WTC11 (cell line): ENCODE measurements at regions not wholly inside any gene's neighbourhood (a gene's known extent, or its start where the extent isn't known, plus 50 kb on each side); places are given as distances from the start of the nearest gene placed in this dataset.

Source experiments
- ATAC-seq: fragments of 200-7000 bp; cut with Tn5 transposase; 2 replicates; pipeline ENCODE4 v1.10.0; 2021; ENCODE audit warnings: mild to moderate bottlenecking, moderate library complexity
- CTCF ChIA-PET: fragments of 300-600 bp; sonication (Branson Sonifier 250); formaldehyde crosslinking; loops from one replicate; lab custom pipeline; 2021; ENCODE audit warnings: antibody characterized with exemption; lab: Charles Lee
- POLR2A ChIA-PET: fragments of 350-600 bp; sonication (Branson Sonifier 250); formaldehyde crosslinking; loops from one replicate; lab custom pipeline; 2021; ENCODE audit warnings: antibody characterized with exemption; lab: Charles Lee
- DNase-seq: peaks from one replicate; pipeline ENCODE4 v3.0.0; 2021; ENCODE audit warnings: low spot score
- H3K27ac Mint-ChIP-seq: 2 replicates; pipeline ENCODE4 v1.8.0; 2021; ENCODE audit warnings: mixed read lengths
- H3K27me3 Mint-ChIP-seq: 2 replicates; pipeline ENCODE4 v1.8.0; 2021; ENCODE audit warnings: low read depth, mild to moderate bottlenecking, moderate library complexity, mixed read lengths
- H3K36me3 Mint-ChIP-seq: 2 replicates; pipeline ENCODE4 v1.8.0; 2021; ENCODE audit warnings: mixed read lengths
- H3K4me1 Mint-ChIP-seq: 2 replicates; pipeline ENCODE4 v1.8.0; 2022; ENCODE audit warnings: mixed read lengths
- H3K4me3 Mint-ChIP-seq: 2 replicates; pipeline ENCODE4 v1.8.0; 2021; ENCODE audit warnings: mild to moderate bottlenecking, moderate library complexity, mixed read lengths
- H3K9me3 Mint-ChIP-seq: 2 replicates; pipeline ENCODE4 v1.8.0; 2021; ENCODE audit warnings: mixed read lengths
- E2F4 ChIP-seq: sonication (generic); formaldehyde crosslinking; IDR thresholded peaks from 2 replicates; pipeline ENCODE4 v1.8.1; 2022; ENCODE audit warnings: low read depth, mild to moderate bottlenecking, moderate library complexity, missing genetic modification reagents, borderline replicate concordance
- ELF4 ChIP-seq: sonication (generic); formaldehyde crosslinking; IDR thresholded peaks from 2 replicates; pipeline ENCODE4 v1.8.1; 2022; ENCODE audit warnings: low read depth, mild to moderate bottlenecking, moderate library complexity, missing genetic modification reagents
- GABPB1 ChIP-seq: sonication (generic); formaldehyde crosslinking; IDR thresholded peaks from 2 replicates; pipeline ENCODE4 v1.8.1; 2023; ENCODE audit warnings: mild to moderate bottlenecking, missing genetic modification reagents
- HMGA2 ChIP-seq: fragments of 250-450 bp; sonication (Bioruptor Pico); IDR thresholded peaks from 2 replicates; pipeline ENCODE4 v1.4.0; 2021; ENCODE audit warnings: mild to moderate bottlenecking, moderate library complexity
- JUN ChIP-seq: sonication (generic); formaldehyde crosslinking; IDR thresholded peaks from 2 replicates; pipeline ENCODE4 v1.8.0; 2023; ENCODE audit warnings: mild to moderate bottlenecking, missing genetic modification reagents
- NFE2L1 ChIP-seq: sonication (generic); formaldehyde crosslinking; IDR thresholded peaks from 2 replicates; pipeline ENCODE4 v1.8.1; 2023; ENCODE audit warnings: missing genetic modification reagents
- NFYB ChIP-seq: sonication (generic); formaldehyde crosslinking; conservative IDR thresholded peaks from 2 replicates; pipeline ENCODE4 v1.8.0; 2022; ENCODE audit warnings: low read depth, missing genetic modification reagents
- NR2C2 ChIP-seq: sonication (generic); formaldehyde crosslinking; IDR thresholded peaks from 2 replicates; pipeline ENCODE4 v1.8.0; 2022; ENCODE audit warnings: mild to moderate bottlenecking, missing genetic modification reagents
- PREB ChIP-seq: sonication (generic); formaldehyde crosslinking; IDR thresholded peaks from 2 replicates; pipeline ENCODE4 v1.8.1; 2022; ENCODE audit warnings: mild to moderate bottlenecking, missing genetic modification reagents, moderate library complexity, borderline replicate concordance
- STAT6 ChIP-seq: sonication (generic); formaldehyde crosslinking; conservative IDR thresholded peaks from 2 replicates; pipeline ENCODE4 v1.8.1; 2023; ENCODE audit warnings: mild to moderate bottlenecking, low read depth, missing genetic modification reagents, moderate library complexity
- TEAD4 ChIP-seq: sonication (generic); formaldehyde crosslinking; IDR thresholded peaks from 2 replicates; pipeline ENCODE4 v1.8.0; 2022; ENCODE audit warnings: mild to moderate bottlenecking, missing genetic modification reagents
- TP53 ChIP-seq: sonication (generic); formaldehyde crosslinking; IDR thresholded peaks from 2 replicates; pipeline ENCODE4 v1.8.1; 2023; ENCODE audit warnings: mild to moderate bottlenecking, missing genetic modification reagents
- ZBTB21 ChIP-seq: sonication (generic); formaldehyde crosslinking; IDR thresholded peaks from 2 replicates; pipeline ENCODE4 v1.8.1; 2023; ENCODE audit warnings: mild to moderate bottlenecking, missing genetic modification reagents, borderline replicate concordance

GRCh38 chr22:48567213-48567975 lies 1260.3 kb downstream of the BRD1 start:
- ATAC-seq, result no peak
- CTCF ChIA-PET, result interaction anchor here (1.3 kb wide), 1 partner anchor 10 kb away, joined by 5 read pairs; no protein-coding TSS in a partner anchor

GRCh38 chr22:48566741-48567140 lies 1260.9 kb downstream of the BRD1 start:
- Mint-ChIP-seq H3K4me3 (no peak overlapping the region), H3K27me3 (peaks cover 8% of the 10 kb centered on the region; the same call in 1 of the 2 replicates), H3K36me3 (peaks cover 18% of the 10 kb centered on the region), H3K4me1 (no peaks in the 10 kb centered on the region), H3K27ac (no peak overlapping the region), H3K9me3 (peaks cover 17% of the 10 kb centered on the region)
- ChIA-PET CTCF (no interaction called here), POLR2A (interaction anchor here (0.6 kb wide), 1 partner anchor 64 kb away, joined by 3 read pairs; no protein-coding TSS in a partner anchor)
- no peak for ATAC-seq
- no peak for DNase-seq
- TF ChIP-seq ELF4 (CRISPR knock-in tag) (no peak), STAT6 (CRISPR knock-in tag) (no peak), JUN (CRISPR knock-in tag) (no peak), NR2C2 (no peak), GABPB1 (CRISPR knock-in tag) (no peak), ZBTB21 (CRISPR knock-in tag) (no peak), NFE2L1 (CRISPR knock-in tag) (no peak), PREB (CRISPR knock-in tag) (no peak), TEAD4 (CRISPR knock-in tag) (no peak), HMGA2 (CRISPR knock-in tag) (no peak)
- TF ChIP-seq, all 79 proteins: peak for 0

More at GRCh38 chr22:48567213-48567975, 1260.3 kb downstream of the BRD1 start:
- Mint-ChIP-seq H3K36me3 (peaks cover 23% of the 10 kb centered on the region), H3K4me3 (no peak overlapping the region), H3K27ac (no peak overlapping the region), H3K4me1 (no peaks in the 10 kb centered on the region), H3K27me3 (peaks cover 12% of the 10 kb centered on the region; the same call in 1 of the 2 replicates), H3K9me3 (peaks cover 21% of the 10 kb centered on the region)
- POLR2A ChIA-PET, result no interaction called here
- no peak for TF ChIP-seq NFYB (CRISPR knock-in tag)
- no peak for DNase-seq

GRCh38 chr22:48565901-48566501 lies 1261.7 kb downstream of the BRD1 start:
- H3K4me3 Mint-ChIP-seq, result no peak overlapping the region
- H3K36me3 Mint-ChIP-seq, result peaks cover 13% of the 10 kb centered on the region
- no peak for TF ChIP-seq TP53 (CRISPR knock-in tag)
- TF ChIP-seq E2F4 (CRISPR knock-in tag), result no peak
- TF ChIP-seq, all 79 proteins: peak for 0
- H3K4me1 Mint-ChIP-seq, result no peaks in the 10 kb centered on the region
- 0 out of 2 replicates have a peak, but pooled peaks cover 5% of the 10 kb centered on the region for H3K27me3 Mint-ChIP-seq
- peaks cover 12% of the 10 kb centered on the region for H3K9me3 Mint-ChIP-seq
- H3K27ac Mint-ChIP-seq, result no peak overlapping the region
- ATAC-seq, result no peak
- ChIA-PET POLR2A (interaction anchor here (0.6 kb wide), 1 partner anchor 65 kb away, joined by 3 read pairs; no protein-coding TSS in a partner anchor), CTCF (no interaction called here)
- no peak for DNase-seq
